ENCODE measurements at regions not wholly inside any gene's neighbourhood (a gene's known extent, or its start where the extent isn't known, plus 50 kb on each side); places are given as distances from the start of the nearest gene placed in this dataset.

DNA sequence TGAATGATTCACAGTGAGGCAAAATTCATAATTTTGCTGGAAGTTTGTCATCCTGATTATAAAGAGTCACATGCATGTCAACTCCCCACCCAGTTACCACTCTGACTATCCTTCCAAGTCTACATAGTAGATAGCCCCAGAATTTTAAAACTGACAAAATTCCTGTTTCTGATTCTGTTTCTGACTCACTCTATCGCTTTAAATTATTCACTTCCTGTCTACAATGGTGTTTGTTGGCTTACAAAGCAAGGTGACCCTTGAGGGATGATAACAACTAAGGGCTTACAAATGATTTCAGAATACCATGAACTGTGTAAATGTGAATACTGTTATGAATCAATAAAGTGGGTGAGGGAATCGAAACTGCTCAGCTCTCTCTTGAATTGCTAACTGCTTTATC, 98.7 kb upstream of the KL start:
- H3K27me3 Mint-ChIP-seq, result peaks cover 7% of the 10 kb centered on the region
- intact Hi-C loops (cut with DNase I, micrococcal nuclease), result loop anchor here in 1 of 2 experiments (1.0 to 10.0 kb wide), 4 partner anchors 12 to 625 kb away; no protein-coding TSS in a partner anchor
- peaks cover 3% of the 10 kb centered on the region for H3K36me3 Mint-ChIP-seq (ENCODE audit: low read depth)
- peaks cover 18% of the 10 kb centered on the region for H3K4me1 Mint-ChIP-seq
- peak; percentile 30 for DNase-seq
- peak; percentile 97 for ATAC-seq
- H3K27ac Mint-ChIP-seq, result peak overlapping the region; percentile 67
- POLR2A ChIA-PET, result no interaction called here
- peaks cover 12% of the 10 kb centered on the region for H3K9me3 Mint-ChIP-seq (ENCODE audit: low read depth)
- H3K4me3 Mint-ChIP-seq, result no peak overlapping the region
- CTCF ChIA-PET, result no interaction called here

DNA sequence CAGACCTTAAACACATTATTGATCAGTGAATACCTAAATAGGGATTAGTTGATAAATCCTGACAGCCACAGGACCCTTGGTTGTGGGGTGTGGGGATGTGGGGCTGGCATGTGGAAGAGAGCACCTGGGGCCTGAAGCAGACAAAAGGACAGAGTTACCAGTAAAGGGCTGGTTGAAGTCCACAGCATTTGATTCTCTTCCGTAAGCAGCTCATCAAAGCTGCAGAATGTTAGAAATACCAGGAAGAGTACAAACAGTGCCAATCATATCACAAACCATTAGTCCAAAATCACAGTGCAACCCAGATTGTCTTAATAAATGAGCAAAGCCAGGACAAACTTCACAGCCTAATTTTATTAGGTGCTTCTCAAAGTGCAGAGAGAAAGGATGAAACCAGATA, 92.5 kb upstream of the KL start:
- no peak for ATAC-seq
- H3K36me3 Mint-ChIP-seq (ENCODE audit: low read depth), result no peaks in the 10 kb centered on the region
- intact Hi-C loops (cut with DNase I, micrococcal nuclease), result no loop called here
- H3K4me1 Mint-ChIP-seq, result no peaks in the 10 kb centered on the region
- no peak overlapping the region for H3K4me3 Mint-ChIP-seq
- POLR2A ChIA-PET, result no interaction called here
- CTCF ChIA-PET, result interaction anchor here (1.2 kb wide), 1 partner anchor 53 kb away, joined by 4 read pairs; no protein-coding TSS in a partner anchor
- H3K27ac Mint-ChIP-seq, result no peak overlapping the region
- DNase-seq, result no peak
- H3K9me3 Mint-ChIP-seq (ENCODE audit: low read depth), result no peaks in the 10 kb centered on the region
- no peaks in the 10 kb centered on the region for H3K27me3 Mint-ChIP-seq

GRCh38 chr13:32924886-32925285, 91.3 kb upstream of the KL start:
- no peak for DNase-seq
- H3K27me3 Mint-ChIP-seq, result peaks cover 3% of the 10 kb centered on the region
- ChIA-PET POLR2A (no interaction called here), CTCF (no interaction called here)
- H3K4me3 Mint-ChIP-seq, result no peak overlapping the region
- intact Hi-C loops (cut with DNase I, micrococcal nuclease), result no loop called here
- H3K4me1 Mint-ChIP-seq, result no peaks in the 10 kb centered on the region
- H3K36me3 Mint-ChIP-seq (ENCODE audit: low read depth), result no peaks in the 10 kb centered on the region
- ATAC-seq, result no peak
- no peak overlapping the region for H3K27ac Mint-ChIP-seq
- no peaks in the 10 kb centered on the region for H3K9me3 Mint-ChIP-seq (ENCODE audit: low read depth)

GRCh38 chr13:32925506-32925905, 90.7 kb upstream of the KL start:
- H3K27ac Mint-ChIP-seq, result no peak overlapping the region
- no peak overlapping the region for H3K4me3 Mint-ChIP-seq
- CTCF ChIA-PET, result no interaction called here
- H3K27me3 Mint-ChIP-seq, result peaks cover 5% of the 10 kb centered on the region
- ATAC-seq (no peak), DNase-seq (no peak)
- no peaks in the 10 kb centered on the region for H3K4me1 Mint-ChIP-seq
- POLR2A ChIA-PET, result interaction anchor here (0.6 kb wide), 1 partner anchor 220 kb away, joined by 3 read pairs; no protein-coding TSS in a partner anchor
- H3K36me3 Mint-ChIP-seq (ENCODE audit: low read depth), result no peaks in the 10 kb centered on the region
- intact Hi-C loops (cut with DNase I, micrococcal nuclease), result no loop called here
- no peaks in the 10 kb centered on the region for H3K9me3 Mint-ChIP-seq (ENCODE audit: low read depth)

DNA sequence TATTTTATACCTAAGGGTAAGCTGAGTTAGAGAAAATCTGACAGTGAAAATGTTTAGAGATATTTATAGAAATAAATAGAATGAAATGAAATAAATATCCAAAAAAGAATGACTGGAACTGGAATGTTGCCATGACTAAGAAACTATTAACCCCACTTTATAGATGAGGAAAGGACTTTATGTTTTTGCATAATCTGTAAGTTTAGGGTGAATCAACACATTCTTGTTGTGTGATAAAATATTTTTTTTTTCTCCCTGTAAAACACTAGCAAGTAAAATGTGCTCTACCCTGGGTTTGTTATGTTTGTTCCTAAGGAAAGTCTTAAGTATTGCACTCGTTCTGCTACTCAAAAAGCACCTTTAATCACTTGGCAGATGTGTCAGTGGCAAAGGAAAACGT, 83.8 kb upstream of the KL start:
- POLR2A ChIA-PET, result no interaction called here
- intact Hi-C loops (cut with DNase I, micrococcal nuclease), result no loop called here
- DNase-seq (no peak), ATAC-seq (no peak)
- Mint-ChIP-seq H3K27me3 (peaks cover 27% of the 10 kb centered on the region), H3K9me3 (ENCODE audit: low read depth) (peaks cover 6% of the 10 kb centered on the region), H3K27ac (no peak overlapping the region), H3K36me3 (ENCODE audit: low read depth) (no peaks in the 10 kb centered on the region), H3K4me1 (no peaks in the 10 kb centered on the region), H3K4me3 (no peak overlapping the region)
- CTCF ChIA-PET, result interaction anchor here (1.2 kb wide), 1 partner anchor 143 kb away, joined by 3 read pairs; no protein-coding TSS in a partner anchor

- Mint-ChIP-seq H3K4me3 (no peak overlapping the region), H3K4me1 (no peaks in the 10 kb centered on the region), H3K36me3 (ENCODE audit: low read depth) (no peaks in the 10 kb centered on the region), H3K27me3 (peaks cover 20% of the 10 kb centered on the region), H3K9me3 (ENCODE audit: low read depth) (peaks cover 3% of the 10 kb centered on the region), H3K27ac (no peak overlapping the region)
- ATAC-seq, result no peak
- intact Hi-C loops (cut with DNase I, micrococcal nuclease), result no loop called here
- CTCF ChIA-PET, result no interaction called here
- no peak for DNase-seq
- POLR2A ChIA-PET, result no interaction called here
Measured at GRCh38 chr13:32936716-32937115, 79.5 kb upstream of the KL start.

- Mint-ChIP-seq H3K27ac (no peak overlapping the region), H3K9me3 (ENCODE audit: low read depth) (no peaks in the 10 kb centered on the region), H3K4me1 (no peaks in the 10 kb centered on the region), H3K4me3 (no peak overlapping the region), H3K36me3 (ENCODE audit: low read depth) (no peaks in the 10 kb centered on the region), H3K27me3 (peaks cover 14% of the 10 kb centered on the region)
- ChIA-PET POLR2A (no interaction called here), CTCF (interaction anchor here (0.8 kb wide), 1 partner anchor 193 kb away, joined by 3 read pairs; no protein-coding TSS in a partner anchor)
- DNase-seq (no peak), ATAC-seq (no peak)
- intact Hi-C loops (cut with DNase I, micrococcal nuclease), result no loop called here
Measured at GRCh38 chr13:32938314-32938713, 77.9 kb upstream of the KL start.

GRCh38 chr13:32938907-32939306, 77.3 kb upstream of the KL start:
- Mint-ChIP-seq H3K4me1 (no peaks in the 10 kb centered on the region), H3K4me3 (no peak overlapping the region), H3K27ac (no peak overlapping the region), H3K36me3 (ENCODE audit: low read depth) (no peaks in the 10 kb centered on the region), H3K9me3 (ENCODE audit: low read depth) (no peaks in the 10 kb centered on the region), H3K27me3 (peaks cover 10% of the 10 kb centered on the region)
- POLR2A ChIA-PET, result no interaction called here
- CTCF ChIA-PET, result interaction anchor here (0.8 kb wide), 1 partner anchor 194 kb away, joined by 3 read pairs; no protein-coding TSS in a partner anchor
- ATAC-seq, result no peak
- intact Hi-C loops (cut with DNase I, micrococcal nuclease), result no loop called here
- no peak for DNase-seq

DNA sequence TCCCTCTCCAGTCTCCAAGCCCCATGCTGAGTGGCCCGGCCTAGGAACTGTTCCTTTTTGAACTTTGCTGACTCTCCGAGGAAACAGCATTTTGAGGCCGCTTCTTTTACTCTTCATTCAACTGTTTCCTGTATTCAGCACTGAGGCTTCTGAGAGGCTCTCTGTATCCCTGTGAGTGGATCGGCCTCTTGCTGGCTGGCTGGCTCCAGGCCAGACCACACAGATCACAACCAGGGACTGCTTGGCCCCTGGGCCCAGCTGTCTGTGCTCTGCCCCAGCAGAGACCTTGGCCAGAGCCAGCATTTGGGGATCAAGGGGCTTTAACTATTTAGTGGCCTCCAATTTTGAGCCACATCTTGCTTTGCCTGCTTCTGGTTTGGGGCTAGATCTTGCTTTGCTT, 75.6 kb upstream of the KL start:
- Mint-ChIP-seq H3K4me3 (no peak overlapping the region), H3K9me3 (ENCODE audit: low read depth) (no peaks in the 10 kb centered on the region), H3K27me3 (peaks cover 7% of the 10 kb centered on the region), H3K27ac (no peak overlapping the region), H3K36me3 (ENCODE audit: low read depth) (no peaks in the 10 kb centered on the region), H3K4me1 (no peaks in the 10 kb centered on the region)
- POLR2A ChIA-PET, result no interaction called here
- CTCF ChIA-PET, result interaction anchor here (1.1 kb wide), 1 partner anchor 14 kb away, joined by 4 read pairs; no protein-coding TSS in a partner anchor
- ATAC-seq, result no peak
- intact Hi-C loops (cut with DNase I, micrococcal nuclease), result no loop called here
- no peak for DNase-seq

- H3K27ac Mint-ChIP-seq, result no peak overlapping the region
- H3K9me3 Mint-ChIP-seq (ENCODE audit: low read depth), result no peaks in the 10 kb centered on the region
- intact Hi-C loops (cut with DNase I, micrococcal nuclease), result no loop called here
- ChIA-PET POLR2A (no interaction called here), CTCF (interaction anchor here (0.6 to 1.1 kb wide), 2 partner anchors 15 to 385 kb away, joined by 3 to 4 read pairs; no protein-coding TSS in a partner anchor)
- DNase-seq (no peak), ATAC-seq (no peak)
- H3K4me1 Mint-ChIP-seq, result no peaks in the 10 kb centered on the region
- no peak overlapping the region for H3K4me3 Mint-ChIP-seq
- H3K27me3 Mint-ChIP-seq, result peaks cover 3% of the 10 kb centered on the region
- H3K36me3 Mint-ChIP-seq (ENCODE audit: low read depth), result no peaks in the 10 kb centered on the region
Measured at GRCh38 chr13:32941368-32941767, 74.9 kb upstream of the KL start.

- Mint-ChIP-seq H3K36me3 (ENCODE audit: low read depth) (no peaks in the 10 kb centered on the region), H3K27ac (no peak overlapping the region), H3K4me1 (no peaks in the 10 kb centered on the region), H3K4me3 (no peak overlapping the region), H3K9me3 (ENCODE audit: low read depth) (no peaks in the 10 kb centered on the region), H3K27me3 (peaks cover 2% of the 10 kb centered on the region)
- DNase-seq (no peak), ATAC-seq (no peak)
- POLR2A ChIA-PET, result no interaction called here
- intact Hi-C loops (cut with DNase I, micrococcal nuclease), result no loop called here
- CTCF ChIA-PET, result no interaction called here
Measured at GRCh38 chr13:32946558-32946957, 69.7 kb upstream of the KL start.

DNA sequence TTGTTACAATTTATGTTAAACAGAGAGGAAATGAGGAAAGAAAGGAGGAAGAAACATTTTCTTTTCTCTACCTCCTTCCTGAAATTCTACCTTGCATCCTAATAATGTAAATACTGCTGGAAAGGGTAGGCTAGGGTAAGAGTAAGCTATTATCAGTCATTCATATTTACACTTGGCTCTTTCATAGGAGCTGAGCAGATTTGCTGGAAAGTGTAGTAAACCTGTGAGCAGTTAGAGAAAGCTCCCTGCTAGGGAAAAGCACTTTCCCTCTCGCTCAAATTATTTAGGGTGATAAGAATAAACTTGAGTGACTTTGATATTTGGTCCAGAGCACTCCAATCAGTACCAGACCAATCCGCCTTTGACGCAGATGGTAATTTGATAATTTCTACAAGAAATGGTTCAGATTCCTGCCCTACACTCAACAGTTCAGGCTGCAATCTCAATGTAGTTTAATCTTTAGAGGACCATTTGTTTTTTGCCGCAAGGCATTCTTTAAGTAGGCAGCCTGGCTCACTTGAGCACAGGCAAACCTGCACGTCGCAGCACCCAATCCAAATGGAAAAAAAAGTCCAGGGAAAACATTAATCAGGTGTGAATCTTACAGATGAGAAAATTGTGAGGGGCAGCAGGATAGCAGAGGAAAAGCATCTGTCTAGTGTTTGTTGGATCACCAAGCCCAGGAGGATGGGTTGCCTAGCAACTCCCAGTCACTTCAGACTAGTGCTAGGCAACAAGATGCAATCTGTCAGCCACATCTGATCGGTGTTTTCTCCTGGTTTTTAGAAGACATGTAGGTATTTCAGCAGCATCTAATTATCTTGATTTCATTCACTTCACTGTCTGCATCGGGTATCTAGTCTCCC, 68.6 kb upstream of the KL start:
- CTCF ChIA-PET, result no interaction called here
- H3K36me3 Mint-ChIP-seq (ENCODE audit: low read depth), result no peaks in the 10 kb centered on the region

More for the DNA sequence above, 68.6 kb upstream of the KL start:
- H3K27me3 Mint-ChIP-seq, result peaks cover 2% of the 10 kb centered on the region
- POLR2A ChIA-PET, result no interaction called here
- no peaks in the 10 kb centered on the region for H3K4me1 Mint-ChIP-seq
- no peak for ATAC-seq
- DNase-seq, result no peak
- H3K4me3 Mint-ChIP-seq, result no peak overlapping the region
- intact Hi-C loops (cut with DNase I, micrococcal nuclease), result no loop called here
- H3K27ac Mint-ChIP-seq, result no peak overlapping the region
- H3K9me3 Mint-ChIP-seq (ENCODE audit: low read depth), result no peaks in the 10 kb centered on the region
